Astrocyte of the spinal cord (primary cell): ENCODE measurements at regions not wholly inside any gene's neighbourhood (a gene's known extent, or its start where the extent isn't known, plus 50 kb on each side); places are given as distances from the start of the nearest gene placed in this dataset.

Experiments
- DNase-seq: peaks from one replicate; pipeline ENCODE4 v3.0.0; 2011; ENCODE audit warnings: low read depth, low spot score
- H3K4me3 ChIP-seq: 2 replicates; pipeline ENCODE4 v1.5.1; 2011; ENCODE audit warnings: low read depth, mild to moderate bottlenecking, low read length, moderate library complexity
- CTCF ChIP-seq: IDR thresholded peaks from 2 replicates; pipeline ENCODE4 v1.5.1; 2012; ENCODE audit warnings: low read depth, mild to moderate bottlenecking, low read length, inconsistent platforms
- in situ Hi-C: cut with HindIII; loops from 2 replicates; pipeline ENCODE4 v1.10.0; 2017; ENCODE audit warnings: low sequenced_read_pairs

GRCh38 chr2:55973673-55974072 is 50.1 kb upstream of the EFEMP1 start:
- in situ Hi-C loops, result no loop called here
- H3K4me3 ChIP-seq, result no peak overlapping the region
- no peak for TF ChIP-seq CTCF
- no peak for DNase-seq

GRCh38 chr2:55976681-55977080 is 53.1 kb upstream of the EFEMP1 start:
- TF ChIP-seq CTCF, result no peak
- no peak for DNase-seq
- H3K4me3 ChIP-seq, result no peak overlapping the region
- in situ Hi-C loops, result no loop called here

- H3K4me3 ChIP-seq, result no peak overlapping the region
- in situ Hi-C loops, result no loop called here
- no peak for TF ChIP-seq CTCF
- no peak for DNase-seq
Measured at GRCh38 chr2:55985406-55985805, 61.8 kb upstream of the EFEMP1 start.

- no peak for TF ChIP-seq CTCF
Measured at GRCh38 chr2:55986001-55986400, 62.4 kb upstream of the EFEMP1 start.

GRCh38 chr2:55986700-55987440 is 63.3 kb upstream of the EFEMP1 start:
- H3K4me3 ChIP-seq, result no peak overlapping the region
- in situ Hi-C loops, result no loop called here
- peak; percentile 71 for DNase-seq
- no peak for TF ChIP-seq CTCF

More at GRCh38 chr2:55986001-55986400, 62.4 kb upstream of the EFEMP1 start:
- DNase-seq, result no peak
- no peak overlapping the region for H3K4me3 ChIP-seq
- in situ Hi-C loops, result no loop called here

GRCh38 chr2:55989405-55989804 is 65.8 kb upstream of the EFEMP1 start:
- in situ Hi-C loops, result no loop called here
- DNase-seq, result no peak
- TF ChIP-seq CTCF, result no peak
- H3K4me3 ChIP-seq, result no peak overlapping the region
